ENCODE measurements at regions not wholly inside any gene's neighbourhood (a gene's known extent, or its start where the extent isn't known, plus 50 kb on each side); places are given as distances from the start of the nearest gene placed in this dataset.

GRCh38 chr2:160970052-160970965 is 189.9 kb upstream of the TANK start:
- DNase-seq, result peak; percentile 3

GRCh38 chr2:160973991-160974390 is 186.2 kb upstream of the TANK start:
- DNase-seq, result no peak

- DNase-seq, result no peak
Observed at GRCh38 chr2:160974803-160975202, 185.4 kb upstream of the TANK start.

- no peak for DNase-seq
Observed at GRCh38 chr2:160976797-160977196, 183.4 kb upstream of the TANK start.

- DNase-seq, result no peak
Observed at GRCh38 chr2:160977376-160977775, 182.9 kb upstream of the TANK start.

GRCh38 chr2:160977854-160978253 is 182.4 kb upstream of the TANK start:
- DNase-seq, result no peak

- DNase-seq, result no peak
Observed at GRCh38 chr2:160984426-160985077, 175.7 kb upstream of the TANK start.

- DNase-seq, result no peak
Observed at GRCh38 chr2:160989778-160990177, 170.4 kb upstream of the TANK start.

- DNase-seq, result no peak
Observed at GRCh38 chr2:160993654-160994061, 166.6 kb upstream of the TANK start.

GRCh38 chr2:160994141-160995002 is 165.9 kb upstream of the TANK start:
- peak; percentile 82 for DNase-seq

GRCh38 chr2:160996584-160996983 is 163.6 kb upstream of the TANK start:
- DNase-seq, result no peak

- no peak for DNase-seq
Observed at GRCh38 chr2:161004379-161004778, 155.8 kb upstream of the TANK start.

- DNase-seq, result no peak
Observed at GRCh38 chr2:161005170-161005569, 155.1 kb upstream of the TANK start.

GRCh38 chr2:161008311-161008710 is 151.9 kb upstream of the TANK start:
- DNase-seq, result no peak

GRCh38 chr2:161010503-161011015 is 149.7 kb upstream of the TANK start:
- DNase-seq, result no peak

- DNase-seq, result no peak
Observed at GRCh38 chr2:161017780-161018470, 142.3 kb upstream of the TANK start.

- no peak for DNase-seq
Observed at GRCh38 chr2:161019311-161019710, 140.9 kb upstream of the TANK start.

GRCh38 chr2:161020437-161020836 is 139.8 kb upstream of the TANK start:
- no peak for DNase-seq

GRCh38 chr2:161028581-161028980 is 131.6 kb upstream of the TANK start:
- DNase-seq, result no peak

- DNase-seq, result no peak
Observed at GRCh38 chr2:161029321-161029720, 130.9 kb upstream of the TANK start.

- DNase-seq, result no peak
Observed at GRCh38 chr2:161030260-161031063, 129.8 kb upstream of the TANK start.

GRCh38 chr2:161031511-161031910 is 128.7 kb upstream of the TANK start:
- DNase-seq, result no peak
